Erythroblast (primary cell): ENCODE measurements at regions not wholly inside any gene's neighbourhood (a gene's known extent, or its start where the extent isn't known, plus 50 kb on each side); places are given as distances from the start of the nearest gene placed in this dataset.

ENCODE experiments used
- GATA1 ChIP-seq: IDR thresholded peaks from 2 replicates; pipeline ENCODE4 v1.6.1; 2011; ENCODE audit warnings: low read depth, mild to moderate bottlenecking, control low read depth, low read length, moderate library complexity
- POLR2A ChIP-seq: IDR thresholded peaks from 2 replicates; pipeline ENCODE4 v1.6.1; 2011; ENCODE audit warnings: mild to moderate bottlenecking, low read length

- TF ChIP-seq POLR2A: no peak
- no peak for TF ChIP-seq GATA1
Observed at GRCh38 chr10:130661419-130661818, 525.2 kb downstream of the GLRX3 start.
